Neural cell (in vitro differentiated cells): ENCODE measurements at regions not wholly inside any gene's neighbourhood (a gene's known extent, or its start where the extent isn't known, plus 50 kb on each side); places are given as distances from the start of the nearest gene placed in this dataset.

Source experiments
- H2AFZ ChIP-seq: fragments of 200-600, 300-800 bp; sonication (generic), shearing (Covaris generic); 2 replicates; pipeline ENCODE4 v1.6.0; 2014; ENCODE audit warnings: low read depth, mild to moderate bottlenecking, antibody characterized with exemption, low read length, moderate library complexity
- H3F3A ChIP-seq: fragments of 200-600 bp; shearing (Covaris generic); 2 replicates; pipeline ENCODE4 v1.6.1; 2016; ENCODE audit warnings: mild to moderate bottlenecking, moderate library complexity, mixed read lengths, antibody characterized with exemption, low read length; ENCODE audit not compliant: insufficient read depth, poor library complexity, severe bottlenecking
- H3K27ac ChIP-seq: fragments of 200-600, 300-800 bp; sonication (generic), shearing (Covaris generic); 2 replicates; pipeline ENCODE4 v1.5.1; 2014; ENCODE audit warnings: mild to moderate bottlenecking, low read length, moderate library complexity
- H3K27me3 ChIP-seq: fragments of 300-800, 200-600 bp; sonication (generic), shearing (Covaris generic); 2 replicates; pipeline ENCODE4 v1.6.0; 2014; ENCODE audit warnings: mild to moderate bottlenecking, low read depth, low read length, moderate library complexity; ENCODE audit not compliant: insufficient read depth
- H3K36me3 ChIP-seq: fragments of 300-800, 200-600 bp; sonication (generic), shearing (Covaris generic); 2 replicates; pipeline ENCODE4 v1.5.1; 2014; ENCODE audit warnings: mild to moderate bottlenecking, antibody characterized with exemption, low read length, moderate library complexity; ENCODE audit not compliant: insufficient read depth
- H3K4me2 ChIP-seq: fragments of 300-800, 200-600 bp; sonication (generic), shearing (Covaris generic); 2 replicates; pipeline ENCODE4 v1.6.0; 2014; ENCODE audit warnings: mild to moderate bottlenecking, low read length
- H3K4me3 ChIP-seq: fragments of 300-800, 200-600 bp; sonication (generic), shearing (Covaris generic); 2 replicates; pipeline ENCODE4 v1.5.1; 2014; ENCODE audit warnings: mild to moderate bottlenecking, low read length, moderate library complexity
- H3K79me2 ChIP-seq: fragments of 200-600 bp; shearing (Covaris generic); replicated peaks from 2 replicates; pipeline ENCODE4 v1.6.0; 2014; ENCODE audit warnings: mild to moderate bottlenecking, low read length, moderate library complexity; ENCODE audit not compliant: insufficient read depth
- H3K9ac ChIP-seq: fragments of 300-800, 200-600 bp; sonication (generic), shearing (Covaris generic); 2 replicates; pipeline ENCODE4 v1.6.1; 2016; ENCODE audit warnings: mild to moderate bottlenecking, low read length, mixed read lengths
- H3K9me2 ChIP-seq: fragments of 200-600 bp; shearing (Covaris generic); 2 replicates; pipeline ENCODE4 v1.6.1; 2016; ENCODE audit warnings: mild to moderate bottlenecking, low read length, mixed read lengths; ENCODE audit not compliant: insufficient read depth
- H3K9me3 ChIP-seq: fragments of 200-600, 300-800 bp; sonication (generic), shearing (Covaris generic); 2 replicates; pipeline ENCODE4 v1.6.1; 2016; ENCODE audit warnings: mild to moderate bottlenecking, mixed run types, low read length, moderate library complexity, mixed read lengths
- H4K20me1 ChIP-seq: fragments of 200-600 bp; shearing (Covaris generic); 2 replicates; pipeline ENCODE4 v1.6.1; 2016; ENCODE audit warnings: mild to moderate bottlenecking, mixed run types; ENCODE audit not compliant: insufficient read depth
- CTCF ChIP-seq: fragments of 450-650 bp; IDR thresholded peaks from 2 replicates; pipeline ENCODE4 v1.5.1; 2014; ENCODE audit warnings: antibody characterized with exemption, mild to moderate bottlenecking, moderate library complexity; ENCODE audit not compliant: poor library complexity, severe bottlenecking
- EP300 ChIP-seq: fragments of 450-650 bp; conservative IDR thresholded peaks from 2 replicates; pipeline ENCODE4 v1.6.1; 2014; ENCODE audit warnings: antibody characterized with exemption, mild to moderate bottlenecking, moderate library complexity; ENCODE audit not compliant: poor library complexity, severe bottlenecking
- EZH2 ChIP-seq: fragments of 200-600, 300-800 bp; shearing (Covaris generic), sonication (generic); IDR thresholded peaks from 2 replicates; pipeline ENCODE4 v1.6.1; 2014; ENCODE audit warnings: antibody characterized with exemption, low read length, borderline replicate concordance, mild to moderate bottlenecking; ENCODE audit not compliant: insufficient read depth, poor library complexity, severe bottlenecking
- MXI1 ChIP-seq: fragments of 450-650 bp; conservative IDR thresholded peaks from 2 replicates; pipeline ENCODE4 v1.6.1; 2014; ENCODE audit warnings: antibody characterized with exemption, mild to moderate bottlenecking; ENCODE audit not compliant: poor library complexity, severe bottlenecking
- POLR2AphosphoS5 ChIP-seq: IDR thresholded peaks from 2 replicates; pipeline ENCODE4 v1.6.1; 2012
- RAD21 ChIP-seq: fragments of 450-650 bp; conservative IDR thresholded peaks from 2 replicates; pipeline ENCODE4 v1.6.1; 2014; ENCODE audit warnings: antibody characterized with exemption, mild to moderate bottlenecking, moderate library complexity
- REST ChIP-seq: IDR thresholded peaks from 2 replicates; pipeline ENCODE4 v1.6.1; 2012; ENCODE audit warnings: borderline replicate concordance
- SMC3 ChIP-seq: fragments of 450-650 bp; conservative IDR thresholded peaks from 2 replicates; pipeline ENCODE4 v1.6.1; 2014; ENCODE audit warnings: antibody characterized with exemption, mild to moderate bottlenecking, moderate library complexity; ENCODE audit not compliant: poor library complexity
- TAF1 ChIP-seq: IDR thresholded peaks from 2 replicates; pipeline ENCODE4 v1.6.1; 2012; ENCODE audit warnings: low read depth

GRCh38 chr16:86665929-86666328, 87.6 kb downstream of the FOXL1 start:
- H2AFZ ChIP-seq: no peak overlapping the region
- TF ChIP-seq POLR2AphosphoS5 (no peak), EZH2 (no peak), SMC3 (no peak), MXI1 (no peak), RAD21 (no peak), TAF1 (no peak), REST (no peak), CTCF (no peak), EP300 (no peak)
- H4K20me1 ChIP-seq: no peaks in the 10 kb centered on the region
- H3K9ac ChIP-seq: no peak overlapping the region
- no peaks in the 10 kb centered on the region for H3K9me3 ChIP-seq
- H3K4me3 ChIP-seq: no peak overlapping the region
- H3K4me2 ChIP-seq: no peak overlapping the region
- H3K27ac ChIP-seq: no peak overlapping the region
- no peaks in the 10 kb centered on the region for H3F3A ChIP-seq
- H3K36me3 ChIP-seq: no peaks in the 10 kb centered on the region
- no peaks in the 10 kb centered on the region for H3K79me2 ChIP-seq
- H3K27me3 ChIP-seq: no peaks in the 10 kb centered on the region
- H3K9me2 ChIP-seq: no peaks in the 10 kb centered on the region

- Histone ChIP-seq H3K9me3 (no peaks in the 10 kb centered on the region), H3K27ac (no peak overlapping the region), H3K9me2 (no peaks in the 10 kb centered on the region), H3K4me3 (no peak overlapping the region), H3K79me2 (no peaks in the 10 kb centered on the region), H3K36me3 (no peaks in the 10 kb centered on the region), H3K9ac (no peak overlapping the region), H4K20me1 (no peaks in the 10 kb centered on the region), H3F3A (no peaks in the 10 kb centered on the region), H3K4me2 (no peak overlapping the region), H2AFZ (no peak overlapping the region), H3K27me3 (no peaks in the 10 kb centered on the region)
- TF ChIP-seq TAF1 (no peak), MXI1 (no peak), RAD21 (no peak)
These were observed 88.7 kb downstream of the FOXL1 start for GRCh38 chr16:86667035-86667434.
